ENCODE measurements at regions not wholly inside any gene's neighbourhood (a gene's known extent, or its start where the extent isn't known, plus 50 kb on each side); places are given as distances from the start of the nearest gene placed in this dataset.

DNA sequence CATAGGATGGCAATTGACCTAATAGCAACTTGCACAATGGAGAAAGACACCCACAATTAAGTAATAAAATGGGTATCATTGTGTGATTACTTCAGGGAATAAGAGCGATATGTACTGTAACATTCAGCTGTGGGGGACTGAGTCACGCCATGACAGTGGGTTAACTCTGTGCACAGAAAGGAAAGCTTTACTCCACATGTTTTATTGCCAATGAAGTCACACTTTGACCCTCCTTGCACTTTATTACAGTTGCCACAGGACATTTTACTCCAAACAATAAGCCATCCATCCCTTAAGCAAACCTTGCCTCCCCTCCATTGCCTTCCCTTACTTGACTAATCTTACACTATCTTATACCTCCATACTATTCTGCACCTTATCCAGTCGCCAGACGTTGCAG is 403.1 kb downstream of the VRK1 start:
- no peak for DNase-seq

DNA sequence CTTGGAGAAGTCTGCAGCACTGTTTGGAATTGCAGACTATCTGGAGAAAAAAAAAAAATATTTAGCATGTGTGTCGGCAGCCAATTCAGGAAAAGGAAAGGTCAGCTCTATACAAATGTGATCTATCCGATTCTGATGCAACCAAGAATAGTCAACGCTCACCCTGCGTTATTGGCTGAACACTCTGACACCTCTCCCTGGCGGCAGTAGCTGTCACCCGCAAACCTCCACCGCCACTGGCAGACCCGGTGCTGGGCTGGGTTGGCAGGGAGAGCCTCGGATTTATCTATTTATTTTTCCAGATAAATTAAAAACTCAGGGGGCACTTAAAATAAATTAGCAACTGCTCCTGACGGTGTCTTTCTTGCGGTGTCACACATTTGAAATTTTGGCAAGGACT is 409.7 kb downstream of the VRK1 start:
- DNase-seq: no peak

DNA sequence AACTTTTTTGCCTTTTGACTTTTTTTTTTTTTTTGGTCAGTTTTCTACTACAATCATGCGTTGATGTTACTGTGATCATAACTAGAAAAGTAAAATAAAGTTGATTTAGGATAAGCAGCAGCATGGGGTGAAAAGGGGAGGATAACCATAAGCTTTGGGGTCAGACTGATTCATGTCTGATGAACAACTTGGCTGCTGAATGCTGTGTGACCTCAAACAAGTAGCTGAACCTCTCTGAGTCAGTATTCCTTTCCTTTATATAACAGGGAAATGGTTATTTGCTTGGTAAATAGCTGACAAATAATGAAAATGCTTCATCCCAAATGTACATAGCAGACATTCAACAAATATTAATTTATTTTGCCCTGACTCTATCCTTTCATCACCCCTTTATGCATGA is 413.0 kb downstream of the VRK1 start:
- no peak for DNase-seq

DNA sequence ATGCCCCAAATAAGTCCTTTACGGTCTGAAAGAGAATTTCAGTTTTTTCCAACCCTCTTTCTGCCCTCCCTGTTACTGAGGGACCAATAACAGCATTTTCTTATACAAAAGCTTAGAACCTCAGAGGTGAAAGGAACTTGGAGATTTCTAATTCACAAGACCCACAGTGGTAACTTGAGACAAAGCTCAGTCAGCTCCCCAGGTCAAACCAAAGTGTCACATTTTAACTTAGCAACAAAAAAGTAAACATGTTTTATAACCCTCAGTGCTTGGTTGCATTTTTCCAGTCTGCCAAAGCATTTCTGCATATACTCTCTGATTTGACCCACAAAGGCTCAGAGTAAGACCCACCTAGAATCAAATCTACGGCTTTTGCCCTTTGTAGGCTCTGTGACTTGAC is 415.2 kb downstream of the VRK1 start:
- no peak for DNase-seq

DNA sequence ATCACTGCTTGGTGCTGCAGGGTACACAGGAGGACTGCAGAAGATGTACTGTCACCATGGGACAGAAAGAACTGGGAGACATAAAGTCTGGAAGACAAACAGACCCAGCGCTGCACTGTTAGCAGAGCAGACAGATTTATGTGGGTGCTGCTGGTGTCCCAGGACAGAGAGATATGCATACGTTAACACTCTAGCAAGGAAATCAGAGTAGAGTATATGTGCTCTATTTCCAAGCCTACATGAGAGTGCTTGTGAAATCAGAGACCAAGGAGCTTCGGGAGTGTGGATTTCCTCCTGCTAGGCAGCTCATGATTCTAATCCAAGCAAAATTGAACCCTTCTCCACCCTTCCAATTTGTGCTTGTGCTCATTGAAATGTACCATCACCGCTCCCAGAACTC is 416.5 kb downstream of the VRK1 start:
- no peak for DNase-seq

DNA sequence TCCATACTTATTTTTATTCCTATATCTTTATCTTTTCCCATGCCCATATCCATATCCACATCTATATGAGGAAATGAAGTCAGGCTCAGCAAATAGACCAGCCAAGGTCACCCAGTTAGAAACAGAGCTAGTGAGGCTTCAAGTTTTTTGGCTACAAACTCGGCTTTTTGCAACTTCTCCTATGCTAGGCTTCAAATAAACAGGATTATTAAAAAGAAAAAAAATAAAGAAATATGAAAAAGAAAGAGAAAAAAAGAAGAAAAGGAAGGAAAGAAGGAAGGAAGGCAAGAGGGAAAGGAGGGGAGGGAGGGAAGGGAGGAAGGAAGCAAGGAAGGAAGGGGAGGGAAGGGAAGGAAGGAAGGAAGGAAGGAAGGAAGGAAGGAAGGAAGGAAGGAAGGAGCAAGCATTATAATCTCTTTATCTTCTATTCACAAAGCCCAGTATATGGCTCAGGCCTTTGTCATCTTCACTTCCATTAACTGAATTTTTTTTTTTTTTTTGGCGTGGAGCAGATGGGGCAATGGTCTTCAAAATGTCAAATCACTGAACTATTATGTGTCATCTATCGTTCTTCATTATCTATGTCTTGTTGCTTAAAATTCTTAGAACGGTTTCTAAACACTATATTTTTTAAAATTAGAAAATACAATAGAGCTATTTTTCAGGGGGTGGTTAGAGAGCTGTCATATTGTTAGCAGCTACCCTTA is 418.2 kb downstream of the VRK1 start:
- DNase-seq: no peak

DNA sequence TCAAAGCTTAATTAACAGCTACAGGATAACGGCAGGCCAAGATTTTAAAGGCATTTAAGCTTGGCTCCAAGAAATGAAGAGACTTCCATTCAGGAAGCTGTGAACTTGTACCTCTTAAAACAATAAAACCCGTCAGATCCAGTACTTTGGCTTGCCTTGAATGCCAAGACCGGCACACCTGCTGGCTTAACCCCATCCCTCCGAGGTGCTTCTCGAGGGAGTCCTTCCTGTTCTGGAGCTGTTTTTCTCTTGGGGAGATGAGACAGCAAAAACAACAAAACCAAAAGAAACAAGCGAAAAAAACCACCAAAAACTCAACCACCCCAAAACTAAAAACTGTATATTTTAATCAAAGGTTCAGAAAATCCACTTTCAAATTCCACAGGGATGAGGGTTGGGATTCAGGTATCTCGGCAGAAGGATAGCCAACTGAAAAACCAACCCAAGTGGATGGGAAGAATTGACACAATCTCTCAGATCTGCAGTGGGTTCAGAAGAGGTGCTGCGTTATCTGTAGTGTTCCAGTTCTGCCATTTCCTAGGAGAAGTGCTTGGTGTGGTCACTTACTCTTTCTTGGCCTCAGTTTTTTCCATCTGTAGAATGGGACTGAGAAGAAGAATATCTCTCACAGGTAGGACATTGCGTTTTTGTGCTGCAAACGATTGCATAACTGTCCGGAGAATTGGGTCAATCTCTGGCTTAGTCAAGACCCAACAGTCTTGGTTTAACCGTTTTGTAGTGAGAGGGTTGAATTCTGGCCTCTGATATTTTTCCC is 420.1 kb downstream of the VRK1 start:
- DNase-seq: no peak

DNA sequence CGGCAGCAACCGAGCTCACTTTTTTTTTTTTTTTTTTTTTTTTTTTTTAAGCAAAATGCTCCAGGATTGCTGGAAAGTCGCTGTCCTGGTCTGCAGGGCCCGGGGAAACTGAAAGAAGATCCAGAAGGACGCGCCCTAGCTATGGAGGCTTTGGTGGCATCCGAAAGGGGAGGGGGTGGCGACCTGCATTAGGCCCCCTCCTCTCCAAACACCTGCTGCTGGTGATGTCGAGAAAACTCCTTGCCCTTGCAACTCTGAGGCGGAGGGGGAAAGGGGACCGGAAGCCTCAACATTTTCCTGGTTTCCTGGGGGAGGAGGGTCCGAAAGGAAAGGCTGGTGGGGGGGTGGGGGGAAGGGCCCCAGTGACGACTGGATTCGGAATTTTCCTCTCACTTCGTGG is 421.1 kb downstream of the VRK1 start:
- DNase-seq: peak in 1 of 2 donors; percentile 2

DNA sequence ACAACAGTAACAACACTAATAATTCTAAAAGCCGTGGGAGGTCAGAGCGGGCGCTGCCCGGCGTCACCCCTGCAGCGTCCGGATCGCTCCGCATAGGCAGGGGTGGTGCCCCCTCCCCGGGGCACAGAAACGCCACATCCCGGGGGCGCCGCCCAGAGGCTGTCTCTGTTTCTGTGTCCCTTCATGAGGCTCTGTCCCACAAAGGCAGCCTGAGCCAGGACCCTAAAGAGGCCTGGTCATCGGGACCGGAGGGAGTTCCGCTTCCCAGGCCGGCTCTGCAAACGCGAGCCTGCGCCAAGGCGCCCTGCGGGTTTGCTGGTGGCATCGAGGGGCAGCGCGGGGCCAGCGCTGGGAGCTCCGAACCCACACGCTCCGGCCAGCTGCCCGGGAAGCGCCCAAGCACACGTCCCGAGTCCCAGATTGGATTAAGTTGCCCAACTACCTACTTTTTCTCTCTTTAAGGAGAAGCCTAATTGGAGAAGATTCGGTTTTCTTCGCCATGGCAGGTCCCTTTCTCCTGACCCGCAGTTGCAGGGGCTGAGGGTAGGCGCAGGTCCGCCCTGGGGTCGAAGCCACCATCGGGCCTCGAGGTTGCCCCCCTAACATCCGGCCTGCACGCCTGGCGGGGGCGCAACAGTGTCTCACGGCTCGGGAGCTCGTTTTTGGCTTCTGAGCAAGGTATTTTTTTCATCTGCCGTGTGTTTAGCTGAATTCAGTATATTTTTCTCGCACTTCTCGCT is 421.7 kb downstream of the VRK1 start:
- DNase-seq: peak in 1 of 2 donors; percentile 8

DNA sequence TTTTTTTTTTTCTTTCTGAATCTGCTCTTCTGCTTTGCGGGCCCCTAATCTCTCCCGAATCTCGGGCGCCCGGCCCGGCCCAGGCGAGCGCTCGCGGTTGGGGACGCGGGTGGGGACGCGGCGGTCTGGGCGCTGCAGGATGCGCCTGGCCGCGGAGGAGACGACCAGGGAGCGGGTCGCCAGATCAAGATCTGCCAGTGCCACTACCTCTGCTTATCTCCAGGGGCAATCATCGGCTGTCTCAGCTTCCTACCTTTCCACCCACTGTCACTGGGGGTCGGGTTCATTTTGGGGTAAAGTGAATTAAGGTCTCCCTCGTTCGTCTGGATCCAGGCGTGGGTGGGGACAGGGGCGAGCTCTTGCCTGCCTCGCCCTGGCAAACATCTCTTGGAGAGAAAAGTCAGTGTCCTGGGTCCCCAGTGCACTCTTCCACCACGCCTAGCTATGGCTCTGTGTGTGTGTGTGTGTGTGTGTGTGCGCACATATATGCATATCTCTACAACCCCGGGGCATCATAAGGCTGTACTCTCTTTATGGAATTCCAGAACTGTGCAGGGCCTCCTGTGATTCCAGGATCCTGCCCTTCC is 422.3 kb downstream of the VRK1 start:
- no peak for DNase-seq

DNA sequence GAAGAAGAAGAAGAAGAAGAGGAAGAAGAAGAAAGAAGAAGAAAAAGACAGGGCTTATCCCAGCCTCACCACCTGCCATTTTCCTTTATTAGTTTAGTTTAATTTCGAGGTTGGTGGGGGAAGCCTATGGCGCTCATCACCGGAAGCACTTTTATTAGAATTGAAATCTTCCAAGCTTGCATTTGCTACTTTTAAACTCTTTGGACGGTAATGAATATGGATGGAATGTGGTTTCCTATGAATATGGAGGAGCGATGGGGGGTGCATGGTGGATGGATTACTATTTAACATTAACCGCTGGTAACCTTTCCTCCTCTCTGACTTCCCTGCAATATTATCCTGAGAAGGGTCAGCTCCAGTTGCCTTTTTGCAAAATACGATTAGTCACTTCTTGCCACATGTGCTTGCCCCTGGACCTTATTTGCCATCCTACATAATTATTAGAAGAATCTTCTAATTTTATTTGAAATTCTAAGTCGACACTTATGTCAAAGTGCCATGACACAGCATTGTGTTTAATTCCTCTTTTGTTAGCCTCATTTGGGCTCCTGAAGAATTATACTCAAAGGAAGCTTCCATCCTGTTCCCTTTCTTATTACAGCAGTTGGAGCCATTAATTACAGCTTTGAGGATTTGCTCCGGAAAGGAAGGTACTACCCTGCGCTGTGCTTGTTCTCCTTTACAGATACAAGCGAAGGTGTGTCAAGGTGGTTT is 424.5 kb downstream of the VRK1 start:
- no peak for DNase-seq

DNA sequence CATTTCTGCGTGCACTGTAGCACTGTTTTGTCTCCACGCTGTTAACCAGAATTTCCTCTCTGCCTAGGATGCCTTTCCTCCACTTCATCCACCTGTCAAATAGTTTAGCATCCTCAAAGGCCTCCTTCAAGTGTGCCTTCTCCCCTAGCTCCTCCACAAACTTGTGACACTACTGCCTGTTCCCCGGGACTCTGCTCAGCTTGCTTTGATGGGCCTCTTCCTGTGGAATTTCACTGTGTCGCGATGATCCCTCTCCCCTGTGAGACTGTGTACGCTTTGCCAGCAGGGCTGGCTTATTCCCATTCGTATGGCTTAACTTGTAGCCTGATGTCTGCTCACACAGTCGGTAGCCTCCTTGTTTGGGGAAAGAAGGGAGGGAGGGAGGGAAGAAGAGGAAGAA is 426.8 kb downstream of the VRK1 start:
- no peak for DNase-seq

DNA sequence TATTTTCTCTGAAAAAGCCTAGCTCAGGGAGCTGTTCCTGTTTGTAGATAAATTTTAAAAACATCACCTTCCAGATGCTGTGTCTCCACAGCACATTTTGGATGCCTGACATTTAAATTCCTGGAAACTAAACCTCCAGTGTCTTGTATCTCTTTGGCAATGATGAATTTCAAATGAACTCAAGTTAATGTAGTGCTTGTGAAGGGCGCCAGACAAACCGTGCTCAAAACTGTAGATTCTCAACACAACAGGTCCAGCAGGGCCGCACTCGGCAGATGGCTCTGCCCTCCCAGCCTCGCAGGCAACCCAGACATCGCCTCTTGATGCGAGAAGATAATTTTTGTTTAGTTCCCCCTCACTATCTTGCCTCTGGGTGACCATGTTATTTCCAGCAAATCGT is 432.9 kb downstream of the VRK1 start:
- no peak for DNase-seq

DNA sequence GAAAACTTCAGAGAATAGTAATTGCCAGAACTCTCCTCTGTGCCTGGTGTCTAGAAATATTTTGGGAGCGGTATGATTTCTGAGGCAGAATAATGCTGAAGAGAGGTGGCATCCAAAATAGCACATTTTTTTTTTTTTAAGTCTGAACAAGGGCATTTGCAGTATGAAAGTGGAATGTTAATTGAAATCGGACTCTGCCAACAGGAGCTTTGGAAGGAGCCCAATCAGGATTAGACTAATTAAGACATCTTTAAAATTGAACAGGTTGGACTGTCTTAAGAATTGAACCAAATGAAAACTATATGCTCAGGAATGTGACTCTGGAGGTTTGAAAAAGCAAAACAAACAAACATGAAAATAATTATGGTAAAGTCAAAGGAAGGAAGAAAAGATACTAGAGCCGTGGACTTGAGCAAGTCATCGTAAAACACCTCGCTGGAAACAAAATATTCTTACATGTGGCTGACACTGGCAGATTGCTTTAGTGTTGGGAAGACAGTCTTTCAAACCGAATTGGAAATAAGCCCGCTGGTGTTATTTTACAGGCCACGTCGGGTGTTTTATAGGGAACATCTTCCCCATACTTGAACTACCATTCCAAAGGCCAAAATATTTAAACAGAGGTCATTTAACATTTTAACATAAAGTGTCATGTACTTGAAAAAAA is 436.3 kb downstream of the VRK1 start:
- DNase-seq: no peak

DNA sequence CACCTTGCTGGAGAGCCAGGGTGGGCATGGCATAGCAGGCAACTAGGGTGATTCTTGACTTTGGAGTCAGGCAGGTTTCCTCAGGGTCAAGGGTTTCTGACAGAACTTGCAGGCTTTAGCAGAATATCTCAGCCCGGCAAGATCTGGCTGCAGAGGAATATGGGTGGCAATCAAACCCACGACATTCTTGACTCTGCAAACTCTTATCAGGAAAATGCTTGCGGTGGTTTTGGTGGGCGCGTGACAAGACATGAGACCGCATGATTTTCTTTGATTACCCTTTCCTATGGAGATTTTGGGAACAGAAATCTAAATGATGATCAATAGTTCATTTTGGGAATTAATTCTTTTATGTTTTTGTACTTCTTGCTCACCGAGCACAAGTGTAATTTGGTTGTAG is 449.5 kb downstream of the VRK1 start:
- no peak for DNase-seq

DNA sequence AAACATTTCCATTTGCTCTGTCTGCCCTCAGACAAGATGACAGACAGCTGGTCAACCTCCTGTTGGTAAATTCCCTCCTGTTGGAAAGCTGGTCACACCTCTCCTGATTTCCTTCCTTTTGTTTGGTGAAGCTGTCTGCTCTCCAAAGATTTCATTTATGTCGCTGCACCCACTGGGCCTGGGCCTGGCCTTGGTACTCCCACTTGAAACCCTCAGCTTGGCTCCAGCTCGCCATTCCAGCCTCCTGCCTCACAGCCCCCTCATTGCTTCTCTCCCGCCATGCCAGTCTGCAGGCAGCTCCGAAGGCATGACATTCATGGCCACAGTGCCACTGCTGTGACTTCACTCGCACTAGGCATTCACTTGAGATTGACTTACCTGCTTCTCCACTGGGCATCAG is 451.8 kb downstream of the VRK1 start:
- DNase-seq: no peak

DNA sequence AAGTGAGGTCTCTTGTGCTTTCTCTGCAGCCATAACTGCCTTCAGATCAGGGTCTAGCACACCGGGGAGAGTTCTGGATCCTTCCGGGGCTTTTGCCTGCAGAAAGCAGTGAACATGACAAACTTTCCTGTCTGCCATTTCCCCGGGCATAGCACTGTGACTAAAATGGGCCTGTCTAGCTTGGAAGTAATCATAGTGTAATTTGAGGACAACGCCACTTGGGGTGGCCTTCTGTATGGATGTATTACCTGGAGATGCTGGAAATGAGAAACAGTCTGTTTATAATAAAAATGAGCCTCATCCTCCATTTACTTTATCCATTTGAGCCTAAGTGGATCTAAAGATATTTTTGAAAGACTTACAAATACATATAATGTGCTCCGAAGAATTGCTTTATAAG is 453.7 kb downstream of the VRK1 start:
- no peak for DNase-seq

DNA sequence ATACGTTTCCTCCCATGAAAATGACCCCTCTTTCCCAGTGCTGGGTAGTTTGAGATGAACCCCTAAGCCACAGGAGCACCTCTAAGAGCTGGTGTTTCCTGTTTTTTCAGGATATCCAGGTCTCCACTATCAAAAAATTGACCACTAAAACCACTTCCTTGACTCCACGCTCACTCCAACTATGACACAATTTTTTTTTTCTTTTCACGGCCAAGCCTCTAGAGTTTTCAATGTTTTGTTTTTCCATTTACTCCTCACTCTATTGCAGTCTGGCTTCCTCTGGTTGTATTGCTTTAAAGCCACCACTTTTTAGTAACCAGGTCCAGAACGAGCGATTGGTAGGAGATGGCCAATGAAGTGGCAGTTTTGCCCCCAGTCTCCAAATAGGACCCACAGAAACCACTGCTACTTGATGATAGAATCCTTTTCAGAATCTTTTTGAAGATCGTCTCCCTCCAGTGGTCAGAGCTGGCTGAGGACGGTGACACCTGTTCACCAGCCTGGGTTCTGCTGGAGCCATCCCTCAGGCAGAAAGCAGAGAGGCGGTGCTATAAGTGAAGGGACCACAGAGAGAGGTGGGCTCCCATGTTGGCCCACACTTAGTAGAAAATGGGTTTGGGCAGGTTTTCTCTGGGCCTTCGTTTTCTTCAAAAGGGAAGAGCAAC is 454.4 kb downstream of the VRK1 start:
- no peak for DNase-seq

DNA sequence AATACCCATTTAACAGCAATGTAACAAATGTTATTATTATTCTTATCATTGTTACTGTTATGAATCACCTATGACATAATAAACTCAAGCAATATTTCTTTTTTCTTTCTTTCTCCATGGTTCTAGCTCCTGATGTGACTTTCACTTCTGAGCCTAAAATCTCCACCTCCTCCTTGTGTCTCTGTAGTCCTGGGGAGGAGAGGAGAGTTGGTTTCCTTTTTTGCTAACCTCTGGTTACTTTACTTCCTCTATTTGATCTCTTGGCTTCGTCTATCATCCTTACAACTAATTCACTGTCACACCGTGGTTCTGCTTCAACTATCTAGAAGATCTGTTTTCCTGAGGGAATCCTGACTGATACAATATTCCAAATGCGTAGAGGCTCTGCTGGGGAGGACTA is 456.6 kb downstream of the VRK1 start:
- DNase-seq: no peak

DNA sequence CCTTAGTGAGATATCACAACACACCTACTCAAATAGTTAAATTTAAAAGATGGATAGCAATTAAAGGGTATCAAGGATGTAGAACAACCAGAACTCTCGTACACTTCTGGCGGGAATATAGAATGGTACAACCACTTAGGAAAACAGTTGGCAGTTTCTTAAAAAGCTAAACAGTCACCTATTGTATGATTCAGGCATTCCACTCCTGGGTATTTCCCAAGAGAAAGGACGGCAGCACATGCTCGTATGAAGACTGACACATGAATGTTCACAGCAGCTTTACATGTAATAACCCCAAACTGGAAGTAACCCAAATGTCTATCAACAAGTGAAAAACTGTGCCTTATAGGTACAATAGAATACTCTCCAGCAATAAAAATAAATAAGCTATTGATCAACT is 465.2 kb downstream of the VRK1 start:
- DNase-seq: no peak

Measured in right lung (tissue), 2 donors.